Prostate gland (tissue), 2 donors: ENCODE measurements at regions not wholly inside any gene's neighbourhood (a gene's known extent, or its start where the extent isn't known, plus 50 kb on each side); places are given as distances from the start of the nearest gene placed in this dataset.

ENCODE experiments used
- CTCF ChIP-seq, 4 experiments: fragments of 200-600 bp in 2 of 4; fragments of 450-650 bp in 2 of 4; sonication (generic) in 2 of 4; IDR thresholded peaks; 1 replicate in 3 of 4; 2 replicates in 1 of 4; pipeline ENCODE4 v1.5.1; 2016 to 2019; ENCODE audit warnings: antibody characterized with exemption in 4 of 4, mild to moderate bottlenecking in 2 of 4, moderate library complexity in 2 of 4
- POLR2AphosphoS5 ChIP-seq: sonication (generic); formaldehyde crosslinking; IDR thresholded peaks from one replicate; pipeline ENCODE4 v1.6.1; 2017; ENCODE audit warnings: antibody characterized with exemption

GRCh38 chr2:126187668-126188067, 468.3 kb upstream of the GYPC start:
- TF ChIP-seq CTCF (IDR thresholded peaks at IDR 0.05) (no peak), POLR2AphosphoS5 (no peak)
